ENCODE measurements at regions not wholly inside any gene's neighbourhood (a gene's known extent, or its start where the extent isn't known, plus 50 kb on each side); places are given as distances from the start of the nearest gene placed in this dataset.

- TF ChIP-seq CTCF (conservative IDR thresholded peaks at IDR 0.05; ENCODE audit: low read length) (no peak), EZH2phosphoT487 (IDR thresholded peaks at IDR 0.05; ENCODE audit: borderline replicate concordance, low read depth, low read length) (no peak)
Observed at GRCh38 chr5:50535393-50535792, 94.3 kb upstream of the EMB start.
